NCI-H2196 treated with DMSO at 0.1 percent for 48 hours (cell line): ENCODE measurements at regions not wholly inside any gene's neighbourhood (a gene's known extent, or its start where the extent isn't known, plus 50 kb on each side); places are given as distances from the start of the nearest gene placed in this dataset.
"Not testable (repeated sequence)": the region's sequence is repeated elsewhere in the genome, so short reads cannot be mapped to it uniquely, and the experiment has no call there.

Experiments
- DNase-seq: peaks from one replicate; lab custom pipeline; 2025; ENCODE audit not compliant: unreplicated experiment; lab: John Stamatoyannopoulos, UW

DNA sequence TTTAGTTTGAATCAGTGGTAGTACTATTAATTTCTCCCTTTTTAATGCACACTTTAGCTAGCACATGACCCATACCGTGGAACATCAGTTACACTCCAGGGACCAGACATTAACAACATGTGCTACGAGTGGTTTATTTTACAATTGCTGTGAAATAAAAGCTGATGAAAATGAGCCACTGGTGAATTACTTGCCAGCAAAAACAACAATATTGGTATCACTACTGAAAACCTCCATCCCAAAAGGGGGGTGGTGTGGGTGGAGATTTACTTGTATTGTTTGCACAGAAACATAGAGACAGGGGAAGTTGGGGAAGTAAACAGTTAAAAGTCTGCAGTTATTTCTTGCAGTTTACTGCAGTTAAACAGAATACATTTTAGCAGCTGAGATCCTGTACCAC lies 369.6 kb upstream of the GRAMD2B start:
- no peak for DNase-seq

DNA sequence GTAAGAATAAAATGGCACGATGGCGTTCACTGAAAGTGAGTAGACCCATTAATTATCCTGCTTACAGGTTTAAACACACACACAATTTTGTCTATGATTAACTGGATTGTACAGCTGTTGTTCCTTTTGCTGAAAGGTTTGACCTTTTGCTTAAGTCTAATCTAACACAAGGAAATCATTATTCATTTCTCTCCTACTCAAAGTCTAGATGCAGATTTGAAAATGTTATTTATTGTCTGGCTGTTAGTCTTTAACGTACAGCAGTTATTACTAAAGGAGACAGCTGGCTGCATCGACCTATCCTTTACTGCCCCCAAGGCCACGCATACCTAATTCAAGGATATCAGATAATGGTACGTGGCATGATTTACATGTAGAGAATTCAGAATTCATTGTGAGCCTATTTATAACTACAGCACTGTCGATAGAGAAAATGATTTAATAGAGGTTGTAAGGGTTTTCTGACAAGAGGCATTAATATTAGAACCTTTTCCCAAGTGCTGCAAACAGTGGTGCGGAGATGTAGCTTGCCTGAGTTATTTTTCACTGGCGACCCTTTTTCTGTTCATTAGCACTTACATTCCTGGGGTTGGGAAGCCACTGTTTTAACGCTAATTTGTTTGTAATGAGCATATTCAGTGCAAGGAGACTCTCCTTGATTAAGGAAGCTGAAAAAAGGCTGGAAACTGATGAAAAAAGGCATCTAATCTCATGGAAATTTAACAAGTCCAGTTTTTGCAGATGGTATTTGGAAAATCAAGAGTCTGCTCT lies 368.4 kb upstream of the GRAMD2B start:
- DNase-seq: no peak

DNA sequence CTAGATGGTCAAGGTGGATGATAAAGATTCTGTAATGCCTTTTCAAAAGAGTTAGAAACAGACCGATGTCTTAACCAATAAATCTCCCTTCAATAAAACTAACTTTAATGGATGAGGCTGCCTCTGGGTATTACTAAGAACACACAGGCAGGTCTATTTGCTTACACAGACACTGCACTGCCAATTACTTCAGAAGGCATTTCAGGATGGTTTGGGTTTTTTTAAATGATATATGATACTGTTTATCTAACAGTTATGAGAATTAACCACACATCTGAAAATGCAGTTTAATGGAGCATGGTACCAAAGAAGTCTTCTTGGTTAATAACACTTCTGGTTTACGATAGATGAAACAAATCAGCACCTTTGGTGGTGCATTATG lies 367.9 kb upstream of the GRAMD2B start:
- DNase-seq: peak; percentile 7

DNA sequence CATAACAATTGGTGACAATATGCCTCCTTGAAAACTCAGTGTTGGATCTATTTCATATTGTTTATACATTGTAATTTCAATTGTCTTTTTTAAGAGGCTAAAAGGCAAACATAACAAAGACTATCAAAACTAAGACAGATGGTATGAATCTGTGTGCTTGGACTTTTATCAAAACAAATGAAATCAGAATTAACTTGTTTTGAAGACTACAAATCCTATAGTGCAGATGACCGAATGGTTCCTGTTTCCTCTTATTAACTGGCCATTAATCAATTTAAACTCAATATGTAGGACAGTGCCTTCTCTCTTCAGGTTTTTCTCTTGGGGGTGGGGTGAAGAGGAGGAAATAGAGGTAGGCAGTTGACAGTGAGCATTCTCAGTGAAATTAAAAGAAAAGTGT lies 366.9 kb upstream of the GRAMD2B start:
- no peak for DNase-seq

DNA sequence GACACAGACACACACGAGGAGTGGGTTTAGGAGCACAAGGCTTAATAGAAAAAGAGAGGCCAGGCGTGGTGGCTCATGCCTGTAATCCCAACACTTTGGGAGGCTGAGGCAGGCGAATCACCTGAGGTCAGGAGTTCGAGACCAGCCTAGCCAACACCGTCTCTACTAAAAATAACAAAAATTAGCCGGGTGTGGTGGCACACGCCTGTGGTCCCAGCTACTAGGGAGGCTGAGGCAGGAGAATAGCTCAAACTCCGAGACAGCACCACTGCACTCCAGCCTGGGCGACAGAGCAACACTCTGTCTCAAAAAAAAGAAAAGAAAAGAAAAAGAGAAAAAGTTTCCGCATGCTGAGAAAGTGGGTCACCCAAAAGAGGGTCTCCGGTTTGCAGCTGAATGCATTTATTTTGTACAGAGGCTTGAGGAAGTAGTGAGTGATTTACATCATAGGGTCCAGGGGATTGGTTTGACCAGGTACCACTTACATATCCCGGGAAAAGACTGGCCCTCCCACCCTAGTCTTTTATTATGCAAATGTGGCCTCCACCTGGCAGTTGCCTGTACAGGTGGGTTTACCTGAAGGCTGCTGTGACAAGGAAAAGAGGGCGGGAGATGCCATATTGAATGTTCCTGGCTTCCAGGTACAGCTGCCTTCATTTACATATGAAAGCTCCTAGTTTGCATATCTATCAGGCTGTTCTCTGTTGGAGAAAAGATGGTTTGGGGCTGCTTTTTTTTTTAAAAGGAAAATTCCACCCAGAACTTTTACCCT lies 366.2 kb upstream of the GRAMD2B start:
- no peak for DNase-seq

DNA sequence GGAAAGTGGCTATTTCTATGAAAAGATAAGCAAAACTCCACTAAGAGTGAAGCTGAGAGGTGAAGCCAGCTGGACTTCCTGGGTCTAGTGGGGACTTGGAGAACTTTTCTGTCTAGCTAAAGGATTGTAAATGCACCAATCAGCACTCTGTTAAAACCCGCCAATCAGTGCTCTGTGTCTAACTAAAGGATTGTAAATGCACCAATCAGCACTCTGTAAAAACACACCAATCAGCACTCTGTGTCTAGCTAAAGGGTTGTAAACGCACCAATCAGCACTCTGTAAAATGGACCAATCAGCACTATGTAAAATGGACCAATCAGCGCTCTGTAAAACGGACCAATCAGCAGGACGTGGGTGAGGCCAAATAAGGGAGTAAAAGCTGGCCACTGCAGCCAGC lies 364.8 kb upstream of the GRAMD2B start:
- not testable (repeated sequence) for DNase-seq

DNA sequence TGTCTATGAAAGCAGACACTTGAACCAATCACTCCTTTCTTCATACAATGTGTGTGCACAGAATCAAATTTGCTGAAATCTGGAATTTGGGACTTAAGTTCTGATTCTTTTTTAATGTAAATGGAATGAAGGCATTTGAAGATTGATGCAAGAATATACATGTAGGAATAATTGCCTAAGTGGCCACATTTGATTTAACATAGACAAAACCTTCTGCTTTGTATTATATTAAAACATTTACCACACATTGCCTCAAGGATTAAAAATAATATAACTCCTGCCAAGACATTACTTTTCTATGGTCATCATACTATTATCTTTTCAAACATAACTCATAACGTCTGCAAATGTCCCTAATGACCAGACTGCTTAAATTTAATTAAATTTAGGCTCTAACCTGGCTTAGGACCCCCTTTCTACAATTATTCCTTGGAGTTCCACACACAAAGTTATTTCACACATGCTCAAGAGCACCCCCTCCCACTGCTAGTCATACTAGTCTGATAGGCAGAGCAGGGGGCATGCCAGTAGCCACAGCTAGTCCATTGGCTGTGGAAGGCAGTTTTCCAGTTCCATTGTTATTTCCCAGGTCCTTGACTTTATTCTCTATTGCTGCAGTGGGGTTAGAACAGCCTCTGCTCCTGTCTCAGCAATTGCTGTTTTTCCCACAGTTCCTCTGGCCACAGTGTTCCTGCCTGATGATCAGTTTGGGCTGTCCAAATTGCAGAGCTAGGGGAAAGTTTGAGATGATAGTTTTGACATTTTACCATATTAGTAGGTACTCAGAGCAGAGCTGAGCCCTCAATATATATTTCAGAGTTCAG lies 360.6 kb upstream of the GRAMD2B start:
- no peak for DNase-seq

DNA sequence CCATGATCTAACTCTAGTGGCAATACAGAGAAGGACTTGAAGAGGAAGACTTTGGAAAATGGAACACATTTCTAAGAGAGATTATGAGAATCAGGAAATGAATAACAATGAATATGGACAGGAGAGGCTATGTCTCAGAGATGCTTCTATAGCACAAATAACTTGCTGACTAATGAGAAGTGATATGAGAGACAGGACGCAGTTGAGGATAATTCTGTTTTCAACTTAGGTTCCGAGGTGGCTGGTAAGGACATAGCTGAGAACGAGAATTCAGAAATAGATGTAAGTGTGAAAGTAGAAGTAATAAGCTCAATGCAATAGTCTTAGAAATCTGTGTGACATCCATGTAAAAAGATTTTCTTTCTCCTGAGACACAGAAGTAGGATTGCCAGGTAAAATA lies 358.1 kb upstream of the GRAMD2B start:
- no peak for DNase-seq

DNA sequence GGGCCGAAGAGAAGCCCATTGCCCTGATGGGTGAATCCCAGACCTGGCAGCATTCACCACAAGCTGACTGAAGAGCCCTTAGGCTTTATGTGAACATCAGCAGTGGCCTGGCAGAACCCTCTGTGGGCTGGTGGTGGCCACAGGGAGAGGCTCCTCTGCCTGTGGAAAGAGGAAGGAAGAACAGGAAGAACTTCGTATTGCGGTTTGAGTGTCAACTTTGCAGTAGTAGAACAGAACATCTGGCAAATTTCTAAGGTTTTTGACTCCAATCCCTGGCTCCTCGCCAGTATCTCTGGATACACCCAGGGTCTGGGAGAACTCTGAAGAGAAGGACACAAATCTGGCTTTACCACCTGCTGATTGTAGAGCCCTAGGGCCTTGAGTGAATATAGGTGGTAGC lies 356.4 kb upstream of the GRAMD2B start:
- DNase-seq: no peak

DNA sequence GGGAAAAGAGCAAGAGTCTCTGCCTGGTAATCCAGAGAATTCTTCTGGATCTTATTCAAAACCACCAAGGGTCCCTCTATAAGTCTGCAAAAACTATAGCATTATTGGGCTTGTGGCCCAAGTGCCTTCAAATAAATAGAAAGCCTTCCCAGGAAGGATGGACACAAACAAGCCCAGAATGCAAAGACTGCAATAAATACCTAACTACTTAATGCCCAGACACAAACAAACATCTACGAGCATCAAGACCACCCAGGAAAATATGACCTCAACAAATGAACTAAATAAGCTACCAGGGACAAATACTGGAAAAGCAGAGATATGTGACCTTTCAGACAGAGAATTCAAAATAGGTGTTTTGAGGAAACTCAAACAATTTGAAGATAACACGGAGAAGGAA lies 355.8 kb upstream of the GRAMD2B start:
- no peak for DNase-seq

DNA sequence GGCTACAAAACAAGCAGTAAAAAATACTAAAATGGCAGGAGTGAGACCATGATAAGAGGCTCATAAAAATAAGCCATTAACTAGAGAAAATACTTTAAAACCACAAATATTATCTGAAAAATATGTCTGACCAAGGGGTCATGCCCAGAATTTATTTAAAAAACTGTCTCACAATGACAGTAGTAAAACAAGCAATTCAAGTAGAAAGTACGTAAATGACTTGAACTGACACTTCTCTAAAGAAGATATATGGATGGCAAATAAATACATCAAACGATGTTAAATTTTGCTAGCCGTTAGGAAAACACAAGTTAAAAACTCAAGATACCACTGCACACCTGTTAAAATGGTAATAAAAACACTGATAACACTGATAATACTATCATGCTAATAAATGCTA lies 353.9 kb upstream of the GRAMD2B start:
- DNase-seq: no peak

DNA sequence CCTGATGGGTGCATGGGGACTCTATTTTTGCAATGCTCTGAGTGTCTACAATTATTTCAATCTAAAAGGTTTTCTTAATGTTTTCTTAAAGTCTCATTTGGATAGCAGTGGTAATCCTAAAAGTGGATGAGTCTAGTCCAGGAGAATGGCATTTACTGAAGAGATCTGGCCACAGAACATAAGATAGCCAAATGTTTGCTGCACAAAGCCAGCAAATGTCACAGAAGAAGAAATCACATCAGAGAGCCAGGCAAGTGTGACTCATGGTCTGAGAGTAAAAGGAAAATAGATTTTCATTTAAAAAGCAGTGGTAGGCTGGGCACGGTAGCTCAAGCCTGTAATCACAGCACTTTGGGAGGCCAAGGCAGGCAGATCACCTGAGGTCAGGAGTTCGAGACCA lies 352.7 kb upstream of the GRAMD2B start:
- DNase-seq: no peak

DNA sequence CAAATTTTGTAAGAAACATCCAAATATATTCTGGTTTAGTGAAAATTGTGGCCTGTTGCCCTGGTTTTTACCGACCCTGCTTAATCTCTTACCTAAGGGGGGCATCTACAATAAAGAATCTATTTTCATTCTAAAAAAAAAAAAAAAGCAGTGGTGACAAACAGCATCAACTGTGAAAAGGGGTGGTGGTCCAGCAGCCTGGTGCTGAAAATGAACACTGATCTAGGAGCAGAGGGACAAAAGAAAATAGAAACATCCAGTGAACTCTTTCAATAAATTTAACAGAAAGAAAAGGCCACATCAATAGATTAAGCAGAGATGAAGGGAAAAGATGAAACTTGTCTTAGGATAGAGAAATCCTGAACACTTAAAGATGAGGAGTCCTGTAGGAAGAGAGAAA lies 348.7 kb upstream of the GRAMD2B start:
- no peak for DNase-seq

DNA sequence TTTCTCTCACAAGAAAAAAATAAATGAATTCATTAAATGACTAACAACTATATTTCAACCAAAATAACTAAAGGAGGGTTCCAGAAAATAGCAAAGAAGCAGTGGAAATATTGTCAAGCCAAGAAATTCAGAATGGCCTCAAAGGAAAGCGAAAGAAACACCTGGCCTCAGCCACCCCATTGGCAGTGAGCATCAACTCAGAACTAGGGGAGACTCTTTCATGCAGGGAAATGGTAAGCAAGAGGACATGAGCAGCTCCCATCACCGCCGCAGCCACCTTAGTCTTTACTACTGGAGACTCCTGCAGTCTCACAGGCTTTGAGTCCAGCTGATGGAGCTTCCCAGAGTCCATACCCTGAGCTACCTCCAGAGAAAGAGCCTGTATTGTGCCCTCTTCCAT lies 343.9 kb upstream of the GRAMD2B start:
- DNase-seq: no peak

DNA sequence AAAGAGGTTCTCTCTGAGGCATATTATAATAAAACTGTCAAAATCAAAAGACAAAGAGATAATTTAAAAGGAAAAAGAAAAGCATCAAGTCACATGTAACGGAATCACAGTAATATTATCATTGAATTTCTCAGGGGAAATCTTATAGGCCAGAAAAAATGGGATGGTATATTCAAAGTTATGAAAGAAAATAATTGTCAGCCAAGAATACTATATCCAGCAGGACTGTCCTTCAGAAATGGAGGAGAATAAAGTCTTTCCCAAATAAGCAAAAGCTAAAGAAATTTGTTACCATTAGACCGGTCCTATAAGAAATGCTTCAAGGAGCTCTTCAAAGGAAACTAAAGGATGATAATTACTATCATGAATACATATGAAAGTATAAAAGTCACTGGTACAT lies 342.0 kb upstream of the GRAMD2B start:
- DNase-seq: no peak

DNA sequence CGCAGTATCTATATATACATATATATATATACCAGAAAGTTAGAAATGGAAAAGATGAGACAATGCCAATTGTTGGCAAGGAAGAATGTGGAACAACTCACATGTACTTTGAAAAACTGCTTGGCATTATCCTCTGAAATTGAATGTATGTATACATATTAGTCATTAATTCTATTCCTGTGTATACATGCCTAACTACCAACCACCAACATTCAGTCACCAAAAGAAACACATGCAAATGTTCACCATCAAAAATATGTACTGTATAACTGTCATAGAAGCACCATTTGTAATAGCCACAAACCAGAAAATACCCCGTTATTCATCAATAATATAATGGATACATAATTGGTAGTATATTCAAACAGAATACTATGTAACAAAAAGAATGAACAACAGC lies 330.2 kb upstream of the GRAMD2B start:
- no peak for DNase-seq

DNA sequence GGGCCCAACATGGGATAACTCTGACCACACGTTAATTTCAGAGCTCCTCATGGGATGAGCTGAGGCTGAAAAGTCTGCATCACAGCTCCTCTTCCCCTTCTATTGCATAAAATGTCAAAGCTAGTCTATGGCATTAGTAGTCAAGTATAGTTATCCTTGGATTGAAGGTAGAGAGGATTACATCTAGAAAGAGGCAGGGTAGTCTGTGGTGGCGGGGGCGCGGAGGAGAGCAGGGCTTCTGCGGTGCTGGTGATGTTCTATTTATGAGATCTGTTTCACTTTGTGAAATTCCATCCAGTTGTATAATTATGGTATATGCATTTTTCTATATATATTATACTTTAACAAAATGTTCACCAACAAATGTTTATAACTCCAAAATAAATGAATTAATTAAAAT lies 329.5 kb upstream of the GRAMD2B start:
- no peak for DNase-seq

DNA sequence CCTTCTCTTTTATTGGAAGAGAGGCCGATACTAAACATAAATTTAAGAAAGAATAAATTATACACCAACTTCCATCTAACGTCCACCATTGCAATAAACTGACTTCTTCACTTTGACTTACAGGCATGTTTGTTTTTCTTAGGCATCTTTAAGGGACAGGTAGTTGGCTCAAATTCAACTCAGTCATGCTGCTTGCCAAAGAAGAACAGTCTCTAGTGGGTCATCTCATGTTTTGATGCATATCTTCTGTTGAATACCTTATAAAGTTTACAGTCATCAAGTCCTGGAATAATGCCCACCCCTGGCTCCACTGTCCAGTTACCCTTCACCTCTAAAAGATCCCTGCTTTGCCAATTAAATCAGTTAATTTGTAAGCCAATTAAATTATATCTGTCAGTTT lies 328.2 kb upstream of the GRAMD2B start:
- DNase-seq: no peak

DNA sequence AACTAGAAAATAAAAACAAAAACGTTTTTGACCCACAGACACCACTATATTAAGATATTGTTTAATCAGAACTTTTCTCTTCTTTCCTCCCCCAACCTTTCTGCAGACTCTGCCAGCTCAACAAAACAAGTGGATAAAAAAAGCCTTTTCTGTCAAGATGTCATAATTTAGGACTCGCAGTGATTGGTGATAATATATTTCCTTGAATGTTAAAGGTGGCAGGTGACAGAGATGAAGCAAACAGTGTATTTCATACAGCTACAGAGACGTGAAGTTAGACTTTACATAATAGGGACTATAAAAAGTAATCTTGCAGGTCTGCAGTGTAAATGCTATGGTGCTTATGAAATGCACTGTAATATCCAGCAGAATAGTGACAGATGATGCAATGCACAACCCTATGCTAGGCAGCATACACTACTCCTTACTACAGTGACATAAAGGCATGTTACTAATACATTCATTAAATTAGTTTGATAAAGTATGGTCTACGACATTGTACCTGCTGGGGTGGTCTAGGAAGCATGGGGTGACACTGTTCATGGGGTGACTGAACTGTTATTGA lies 326.7 kb upstream of the GRAMD2B start:
- no peak for DNase-seq

DNA sequence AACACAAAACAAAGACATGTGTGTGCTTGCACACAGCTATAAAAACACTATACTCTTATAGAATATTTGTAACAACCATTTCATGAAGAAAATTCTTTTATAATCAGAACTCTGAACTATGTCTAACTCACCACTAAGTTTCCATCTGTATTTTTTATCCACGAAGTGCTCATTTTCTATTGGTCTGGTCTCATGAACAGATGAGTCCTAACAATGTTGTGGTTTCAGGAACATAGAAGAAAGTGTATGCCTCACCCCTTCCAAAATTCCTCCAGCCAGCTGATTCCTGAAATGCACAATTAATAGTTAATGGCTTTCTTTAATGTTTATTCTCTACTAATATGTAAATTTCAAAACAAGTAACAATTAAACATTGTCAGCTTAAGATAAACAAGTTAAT lies 325.3 kb upstream of the GRAMD2B start:
- no peak for DNase-seq

DNA sequence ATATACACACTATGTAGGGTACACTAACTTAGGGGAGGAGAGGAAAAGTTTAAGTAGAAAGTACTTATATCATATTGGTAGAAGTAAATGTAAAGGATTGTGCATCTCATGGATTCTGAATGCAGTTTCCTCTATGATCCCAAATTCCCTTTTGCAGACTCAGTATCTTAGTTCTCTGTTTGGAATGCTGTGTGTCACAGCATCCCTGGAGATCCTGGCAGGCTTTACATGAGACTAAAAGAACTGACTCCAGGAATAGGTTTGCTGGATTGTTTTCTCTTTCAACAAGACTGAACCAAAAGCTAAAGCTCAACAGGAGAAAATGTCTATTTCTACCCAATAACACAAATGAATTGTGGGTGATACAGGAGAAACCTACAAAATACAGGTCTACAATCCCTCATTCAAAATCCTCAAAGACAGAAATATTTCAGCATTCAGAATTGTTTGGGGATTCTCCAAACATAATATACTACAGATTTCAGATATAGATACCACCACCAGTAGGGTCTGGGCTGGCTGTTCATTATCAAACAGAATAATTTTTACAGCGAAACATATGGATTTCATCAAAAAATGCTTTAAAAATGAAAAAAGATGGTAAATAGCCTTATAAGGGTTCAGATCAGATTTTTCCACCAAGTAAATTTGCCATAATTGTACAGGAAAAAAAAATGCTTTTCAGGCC lies 324.7 kb upstream of the GRAMD2B start:
- no peak for DNase-seq
